AG09309 (cell line): ENCODE measurements at regions not wholly inside any gene's neighbourhood (a gene's known extent, or its start where the extent isn't known, plus 50 kb on each side); places are given as distances from the start of the nearest gene placed in this dataset.

Experiments
- DNase-seq: peaks from one replicate; pipeline ENCODE4 v3.0.0-alpha.2; 2010; ENCODE audit warnings: low read depth
- H3K4me3 ChIP-seq: 2 replicates; pipeline ENCODE4 v1.5.1; 2011; ENCODE audit warnings: mild to moderate bottlenecking, low read depth, low read length, moderate library complexity; ENCODE audit not compliant: control insufficient read depth
- CTCF ChIP-seq: IDR thresholded peaks from 2 replicates; pipeline ENCODE4 v1.5.1; 2011; ENCODE audit warnings: mild to moderate bottlenecking, low read depth, low read length, inconsistent platforms; ENCODE audit not compliant: insufficient read depth, control insufficient read depth; ENCODE audit errors: missing control alignments

- no peak overlapping the region for H3K4me3 ChIP-seq
- DNase-seq = no peak
- no peak for TF ChIP-seq CTCF
These were observed 171.2 kb downstream of the SEC16B start for GRCh38 chr1:177798614-177799013.

GRCh38 chr1:177796561-177796960, 173.3 kb downstream of the SEC16B start:
- no peak overlapping the region for H3K4me3 ChIP-seq
- TF ChIP-seq CTCF = no peak
- DNase-seq = no peak

- TF ChIP-seq CTCF = no peak
These were observed 175.4 kb downstream of the SEC16B start for GRCh38 chr1:177794376-177794991.

GRCh38 chr1:177793900-177794299, 176.0 kb downstream of the SEC16B start:
- DNase-seq = no peak
- no peak for TF ChIP-seq CTCF
- H3K4me3 ChIP-seq = no peak overlapping the region

More at GRCh38 chr1:177794376-177794991, 175.4 kb downstream of the SEC16B start:
- no peak overlapping the region for H3K4me3 ChIP-seq
- no peak for DNase-seq

- no peak overlapping the region for H3K4me3 ChIP-seq
- no peak for DNase-seq
- no peak for TF ChIP-seq CTCF
These were observed 179.3 kb downstream of the SEC16B start for GRCh38 chr1:177790566-177790965.

- H3K4me3 ChIP-seq = no peak overlapping the region
- no peak for DNase-seq
- TF ChIP-seq CTCF = no peak
These were observed 179.9 kb downstream of the SEC16B start for GRCh38 chr1:177789956-177790355.

GRCh38 chr1:177786176-177786745, 183.6 kb downstream of the SEC16B start:
- no peak overlapping the region for H3K4me3 ChIP-seq
- no peak for TF ChIP-seq CTCF
- DNase-seq = no peak
